ENCODE measurements at regions not wholly inside any gene's neighbourhood (a gene's known extent, or its start where the extent isn't known, plus 50 kb on each side); places are given as distances from the start of the nearest gene placed in this dataset.

GRCh38 chr2:136441979-136442714 is 323.2 kb upstream of the THSD7B start:
- Mint-ChIP-seq H3K4me3 (no peak overlapping the region), H3K9me3 (no peaks in the 10 kb centered on the region), H3K36me3 (ENCODE audit: low read depth) (no peaks in the 10 kb centered on the region), H3K4me1 (peaks cover 8% of the 10 kb centered on the region), H3K27me3 (ENCODE audit: low read depth) (peaks cover 7% of the 10 kb centered on the region), H3K27ac (no peak overlapping the region)
- TF ChIP-seq CTCF (IDR thresholded peaks at IDR 0.05; ENCODE audit: unreplicated experiment in 3 of 3) = no peak

- peaks cover 6% of the 10 kb centered on the region for H3K4me1 Mint-ChIP-seq
- peaks cover 13% of the 10 kb centered on the region for H3K27me3 Mint-ChIP-seq (ENCODE audit: low read depth)
- H3K27ac Mint-ChIP-seq = no peak overlapping the region
- no peaks in the 10 kb centered on the region for H3K36me3 Mint-ChIP-seq (ENCODE audit: low read depth)
- no peak overlapping the region for H3K4me3 Mint-ChIP-seq
- no peaks in the 10 kb centered on the region for H3K9me3 Mint-ChIP-seq
- TF ChIP-seq CTCF (IDR thresholded peaks at IDR 0.05; ENCODE audit: unreplicated experiment in 3 of 3) = no peak
Observed at GRCh38 chr2:136439064-136439676, 321.2 kb upstream of the CXCR4 start.

GRCh38 chr2:136437461-136437860 is 319.5 kb upstream of the CXCR4 start:
- TF ChIP-seq CTCF (IDR thresholded peaks at IDR 0.05; ENCODE audit: unreplicated experiment in 3 of 3) = no peak
- H3K9me3 Mint-ChIP-seq = no peaks in the 10 kb centered on the region
- H3K27me3 Mint-ChIP-seq (ENCODE audit: low read depth) = peaks cover 13% of the 10 kb centered on the region
- no peak overlapping the region for H3K27ac Mint-ChIP-seq
- no peak overlapping the region for H3K4me3 Mint-ChIP-seq
- no peaks in the 10 kb centered on the region for H3K36me3 Mint-ChIP-seq (ENCODE audit: low read depth)
- peaks cover 5% of the 10 kb centered on the region for H3K4me1 Mint-ChIP-seq

- H3K27ac Mint-ChIP-seq = no peak overlapping the region
- H3K4me3 Mint-ChIP-seq = no peak overlapping the region
- H3K9me3 Mint-ChIP-seq = no peaks in the 10 kb centered on the region
- H3K4me1 Mint-ChIP-seq = peaks cover 5% of the 10 kb centered on the region
- peaks cover 13% of the 10 kb centered on the region for H3K27me3 Mint-ChIP-seq (ENCODE audit: low read depth)
- no peaks in the 10 kb centered on the region for H3K36me3 Mint-ChIP-seq (ENCODE audit: low read depth)
- no peak for TF ChIP-seq CTCF (IDR thresholded peaks at IDR 0.05; ENCODE audit: unreplicated experiment in 3 of 3)
Observed at GRCh38 chr2:136436936-136437335, 319.0 kb upstream of the CXCR4 start.

- TF ChIP-seq CTCF (IDR thresholded peaks at IDR 0.05; ENCODE audit: unreplicated experiment in 3 of 3) = no peak
- Mint-ChIP-seq H3K4me1 (peaks cover 5% of the 10 kb centered on the region), H3K36me3 (ENCODE audit: low read depth) (no peaks in the 10 kb centered on the region), H3K27me3 (ENCODE audit: low read depth) (peaks cover 6% of the 10 kb centered on the region), H3K4me3 (no peak overlapping the region), H3K9me3 (peaks cover 8% of the 10 kb centered on the region), H3K27ac (no peak overlapping the region)
Observed at GRCh38 chr2:136434251-136434715, 316.3 kb upstream of the CXCR4 start.

GRCh38 chr2:136433261-136433660 is 315.3 kb upstream of the CXCR4 start:
- no peak for TF ChIP-seq CTCF (IDR thresholded peaks at IDR 0.05; ENCODE audit: unreplicated experiment in 3 of 3)
- Mint-ChIP-seq H3K27me3 (ENCODE audit: low read depth) (peaks cover 6% of the 10 kb centered on the region), H3K9me3 (peaks cover 9% of the 10 kb centered on the region), H3K36me3 (ENCODE audit: low read depth) (no peaks in the 10 kb centered on the region), H3K4me3 (no peak overlapping the region), H3K27ac (no peak overlapping the region), H3K4me1 (no peaks in the 10 kb centered on the region)

All from nephron (organoid).